Right atrium auricular region (tissue), 2 donors: ENCODE measurements at regions not wholly inside any gene's neighbourhood (a gene's known extent, or its start where the extent isn't known, plus 50 kb on each side); places are given as distances from the start of the nearest gene placed in this dataset.
"Not testable (repeated sequence)": the region's sequence is repeated elsewhere in the genome, so short reads cannot be mapped to it uniquely, and the experiment has no call there.

ENCODE experiments used
- DNase-seq: peaks from one replicate; pipeline ENCODE4 v3.0.0-alpha.2; 2019; ENCODE audit warnings: low spot score
- H3K27ac ChIP-seq, 2 donors: fragments of 200-600 bp; sonication (generic); 1 replicate in 1 of 2; 2 replicates in 1 of 2; pipeline ENCODE4 v1.5.1; 2016 to 2019
- H3K27me3 ChIP-seq, 2 donors: fragments of 200-600 bp; sonication (generic); one replicate each; pipeline versions ENCODE4 v1.5.1 to v1.6.0; 2017 to 2019
- H3K36me3 ChIP-seq: fragments of 200-600 bp; sonication (generic); one replicate; pipeline ENCODE4 v1.5.1; 2016
- H3K4me1 ChIP-seq, 2 donors: fragments of 200-600 bp; sonication (generic); one replicate each; pipeline versions ENCODE4 v1.5.1 to v1.6.0; 2017 to 2019
- H3K4me3 ChIP-seq, 2 donors: fragments of 200-600 bp; sonication (generic); 1 replicate in 1 of 2; 2 replicates in 1 of 2; pipeline ENCODE4 v1.5.1; 2017 to 2019; ENCODE audit warnings: mild to moderate bottlenecking in 1 of 2, moderate library complexity in 1 of 2
- H3K9me3 ChIP-seq, 2 donors: fragments of 200-600 bp; sonication (generic); one replicate each; pipeline ENCODE4 v1.5.1; 2019
- TF ChIP-seq, protein P1 (sequence below), 2 donors: fragments of 200-600 bp; sonication (generic); IDR thresholded peaks; one replicate each; pipeline ENCODE4 v1.5.1; 2019; ENCODE audit warnings: antibody characterized with exemption in 2 of 2

DNA sequence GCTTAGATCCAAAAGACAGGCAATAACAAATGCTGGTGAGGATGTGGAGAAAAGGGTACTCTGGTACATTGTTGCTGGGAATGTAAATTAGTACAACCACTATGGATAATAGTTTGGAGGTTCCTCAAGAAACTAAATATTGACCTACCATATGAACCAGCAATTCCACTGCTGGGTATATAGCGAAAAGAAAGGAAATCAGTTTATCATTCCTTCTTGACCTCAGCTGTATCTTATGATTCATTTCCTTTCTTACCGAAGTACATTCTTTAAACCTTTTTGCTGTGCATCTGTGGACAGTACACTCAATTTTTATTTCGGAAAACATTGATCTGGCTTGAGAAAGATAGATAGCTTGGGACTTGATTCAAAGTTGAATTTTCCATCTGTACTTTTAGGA, 183.2 kb upstream of the LRFN5 start:
- no peaks in the 10 kb centered on the region for H3K36me3 ChIP-seq
- no peaks in the 10 kb centered on the region for H3K9me3 ChIP-seq
- no peaks in the 10 kb centered on the region for H3K27me3 ChIP-seq
- TF ChIP-seq, protein P1, sequence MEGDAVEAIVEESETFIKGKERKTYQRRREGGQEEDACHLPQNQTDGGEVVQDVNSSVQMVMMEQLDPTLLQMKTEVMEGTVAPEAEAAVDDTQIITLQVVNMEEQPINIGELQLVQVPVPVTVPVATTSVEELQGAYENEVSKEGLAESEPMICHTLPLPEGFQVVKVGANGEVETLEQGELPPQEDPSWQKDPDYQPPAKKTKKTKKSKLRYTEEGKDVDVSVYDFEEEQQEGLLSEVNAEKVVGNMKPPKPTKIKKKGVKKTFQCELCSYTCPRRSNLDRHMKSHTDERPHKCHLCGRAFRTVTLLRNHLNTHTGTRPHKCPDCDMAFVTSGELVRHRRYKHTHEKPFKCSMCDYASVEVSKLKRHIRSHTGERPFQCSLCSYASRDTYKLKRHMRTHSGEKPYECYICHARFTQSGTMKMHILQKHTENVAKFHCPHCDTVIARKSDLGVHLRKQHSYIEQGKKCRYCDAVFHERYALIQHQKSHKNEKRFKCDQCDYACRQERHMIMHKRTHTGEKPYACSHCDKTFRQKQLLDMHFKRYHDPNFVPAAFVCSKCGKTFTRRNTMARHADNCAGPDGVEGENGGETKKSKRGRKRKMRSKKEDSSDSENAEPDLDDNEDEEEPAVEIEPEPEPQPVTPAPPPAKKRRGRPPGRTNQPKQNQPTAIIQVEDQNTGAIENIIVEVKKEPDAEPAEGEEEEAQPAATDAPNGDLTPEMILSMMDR (IDR thresholded peaks at IDR 0.05): no peak
- no peaks in the 10 kb centered on the region for H3K4me1 ChIP-seq
- H3K27ac ChIP-seq: no peak overlapping the region
- no peak for DNase-seq
- H3K4me3 ChIP-seq: no peak overlapping the region

DNA sequence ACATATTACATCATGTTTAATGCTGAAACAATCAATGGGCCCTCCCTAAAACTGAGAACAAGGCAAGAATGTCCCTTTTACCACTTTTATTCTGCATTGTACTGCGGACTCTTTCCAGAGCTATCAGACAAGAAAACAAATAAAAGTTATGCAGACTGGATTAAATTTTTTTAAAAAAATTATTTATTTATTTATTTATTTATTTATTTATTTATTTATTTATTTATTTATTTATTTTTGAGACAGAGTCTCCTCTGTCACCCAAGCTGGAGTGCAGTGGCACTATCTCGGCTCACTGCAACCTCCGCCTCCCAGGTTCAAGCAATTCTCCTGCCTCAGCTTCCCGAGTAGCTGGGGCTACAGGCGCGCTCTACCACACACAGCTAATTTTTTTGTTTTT, 185.4 kb upstream of the LRFN5 start:
- H3K27me3 ChIP-seq, H3K4me1 ChIP-seq, H3K9me3 ChIP-seq, H3K4me3 ChIP-seq, H3K36me3 ChIP-seq, H3K27ac ChIP-seq, DNase-seq: not testable (repeated sequence)

DNA sequence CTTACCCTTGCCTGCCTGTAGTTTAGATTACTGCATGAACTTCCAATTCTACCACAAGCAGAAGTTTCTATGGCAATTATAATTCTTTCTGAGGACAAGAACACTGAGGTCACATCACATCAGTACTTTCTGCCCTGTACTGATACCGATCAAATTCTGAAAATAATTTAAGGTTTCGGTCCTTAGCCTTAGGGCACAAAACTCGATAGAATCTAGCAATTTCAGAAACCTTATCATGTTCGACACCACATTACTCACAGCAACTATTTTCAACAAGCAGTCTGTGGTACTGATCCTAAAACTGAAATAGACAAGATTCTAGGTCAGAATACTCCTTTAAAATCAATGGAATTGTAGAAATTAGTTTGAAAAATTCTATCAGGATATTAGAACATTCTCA, 187.0 kb upstream of the LRFN5 start:
- Histone ChIP-seq H3K4me3 (no peak overlapping the region), H3K36me3 (no peaks in the 10 kb centered on the region), H3K27me3 (no peaks in the 10 kb centered on the region), H3K27ac (no peak overlapping the region), H3K4me1 (no peaks in the 10 kb centered on the region), H3K9me3 (no peaks in the 10 kb centered on the region)
- TF ChIP-seq, protein P1 (IDR thresholded peaks at IDR 0.05): no peak
- DNase-seq: no peak

DNA sequence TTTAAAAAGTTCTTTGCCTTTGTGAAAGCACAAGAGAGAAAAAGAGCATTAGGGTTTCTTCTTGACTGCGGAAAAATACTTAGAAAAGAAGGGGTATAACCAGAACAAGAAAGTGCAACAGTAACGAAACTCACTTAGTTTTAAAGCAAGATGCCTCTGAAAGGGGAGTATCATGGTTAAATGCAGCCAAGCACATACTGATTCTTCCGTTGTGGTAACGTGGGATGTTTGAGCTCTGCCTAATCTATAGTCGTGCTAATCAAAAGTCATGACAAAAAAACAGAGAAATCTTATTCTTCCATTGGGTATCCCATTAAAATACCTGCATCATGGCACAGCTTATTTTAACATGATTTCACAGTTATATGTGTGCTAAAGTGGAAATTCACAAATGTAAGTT, 187.8 kb upstream of the LRFN5 start:
- Histone ChIP-seq H3K27me3 (no peaks in the 10 kb centered on the region), H3K4me1 (no peaks in the 10 kb centered on the region), H3K36me3 (no peaks in the 10 kb centered on the region), H3K9me3 (no peaks in the 10 kb centered on the region), H3K4me3 (no peak overlapping the region), H3K27ac (no peak overlapping the region)
- TF ChIP-seq, protein P1 (IDR thresholded peaks at IDR 0.05): no peak
- DNase-seq: no peak

DNA sequence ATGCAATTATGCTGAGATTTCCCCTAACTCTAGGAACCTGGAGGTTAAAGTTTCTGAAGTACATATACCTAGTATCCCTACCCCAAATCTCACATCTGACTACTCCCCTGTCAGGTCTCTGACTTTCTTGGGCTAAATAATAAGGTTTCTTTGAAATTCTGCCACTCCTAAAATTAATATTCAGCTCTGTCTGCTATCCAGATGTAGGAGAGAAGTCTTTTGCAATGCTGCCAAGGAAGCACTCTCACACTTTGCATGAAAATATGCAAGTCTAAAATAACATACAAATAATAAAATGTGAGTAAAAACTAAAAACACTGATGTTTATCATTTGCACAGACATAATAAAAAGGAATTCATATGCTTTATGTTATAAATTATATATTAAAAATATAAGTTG, 196.9 kb upstream of the LRFN5 start:
- no peak overlapping the region for H3K4me3 ChIP-seq
- DNase-seq: no peak
- no peaks in the 10 kb centered on the region for H3K27me3 ChIP-seq
- H3K36me3 ChIP-seq: no peaks in the 10 kb centered on the region
- TF ChIP-seq, protein P1 (IDR thresholded peaks at IDR 0.05): no peak
- no peaks in the 10 kb centered on the region for H3K9me3 ChIP-seq
- H3K27ac ChIP-seq: no peak overlapping the region
- no peaks in the 10 kb centered on the region for H3K4me1 ChIP-seq

DNA sequence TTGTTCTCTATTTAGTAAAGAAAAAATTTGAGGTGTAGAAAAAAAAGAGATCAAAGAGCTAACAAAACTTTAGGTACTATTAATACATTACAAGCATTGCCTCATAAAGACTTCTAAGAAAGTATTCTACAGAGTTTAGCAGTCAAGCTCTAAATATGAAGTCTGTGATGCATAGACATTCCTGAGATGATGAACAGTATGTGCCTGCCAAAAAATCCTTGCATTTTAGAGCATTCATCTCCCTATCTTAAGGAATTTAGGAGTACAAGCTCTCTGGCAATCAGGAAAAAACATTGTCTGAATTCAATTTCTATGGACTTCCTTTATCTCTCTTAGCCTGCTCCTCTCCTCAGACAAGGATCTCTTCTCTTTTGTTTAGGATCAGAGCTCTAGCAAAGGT, 202.6 kb upstream of the LRFN5 start:
- no peak for DNase-seq
- Histone ChIP-seq H3K4me1 (no peaks in the 10 kb centered on the region), H3K27me3 (no peaks in the 10 kb centered on the region), H3K36me3 (no peaks in the 10 kb centered on the region), H3K27ac (no peak overlapping the region), H3K4me3 (no peak overlapping the region), H3K9me3 (no peaks in the 10 kb centered on the region)
- TF ChIP-seq, protein P1 (IDR thresholded peaks at IDR 0.05): no peak
